Spleen (tissue), 11 donors: ENCODE measurements at regions not wholly inside any gene's neighbourhood (a gene's known extent, or its start where the extent isn't known, plus 50 kb on each side); places are given as distances from the start of the nearest gene placed in this dataset.

ENCODE experiments used
- DNase-seq: peaks from one replicate; pipeline ENCODE4 v3.0.0-alpha.2; 2020
- H3K27ac ChIP-seq, 8 donors: fragments of 200-600 bp; sonication (generic) in 7 of 8; 1 replicate in 4 of 8; 2 replicates in 4 of 8; pipeline versions ENCODE4 v1.5.0 to v1.8.0; 2016 to 2021; ENCODE audit warnings: inconsistent platforms in 4 of 8, mild to moderate bottlenecking in 4 of 8, moderate library complexity in 1 of 8
- H3K27me3 ChIP-seq, 7 donors: fragments of 200-600 bp; sonication (generic) in 6 of 7; replicated peaks in 1 of 7; 1 replicate in 4 of 7; 2 replicates in 3 of 7; pipeline versions ENCODE4 v1.5.0 to v1.8.0; 2016 to 2021; ENCODE audit warnings: inconsistent platforms in 3 of 7, mild to moderate bottlenecking in 1 of 7
- H3K36me3 ChIP-seq, 6 donors: fragments of 200-600 bp; sonication (generic) in 5 of 6; 1 replicate in 4 of 6; 2 replicates in 2 of 6; pipeline versions ENCODE4 v1.5.0 to v1.8.0; 2016 to 2021; ENCODE audit warnings: inconsistent platforms in 2 of 6
- H3K4me1 ChIP-seq, 6 donors: fragments of 200-600 bp; sonication (generic) in 5 of 6; 1 replicate in 3 of 6; 2 replicates in 3 of 6; pipeline versions ENCODE4 v1.5.0 to v1.8.0; 2016 to 2021; ENCODE audit warnings: inconsistent platforms in 3 of 6
- H3K4me3 ChIP-seq, 8 donors: fragments of 200-600 bp; sonication (generic) in 7 of 8; 1 replicate in 4 of 8; 2 replicates in 4 of 8; pipeline versions ENCODE4 v1.5.0 to v1.8.0; 2016 to 2021; ENCODE audit warnings: inconsistent platforms in 4 of 8, mild to moderate bottlenecking in 4 of 8, moderate library complexity in 2 of 8
- H3K9me3 ChIP-seq, 8 donors: fragments of 200-600 bp; sonication (generic) in 7 of 8; 1 replicate in 4 of 8; 2 replicates in 4 of 8; pipeline versions ENCODE4 v1.5.0 to v1.8.0; 2016 to 2021; ENCODE audit warnings: inconsistent platforms in 4 of 8
- POLR2A ChIP-seq, 3 donors: fragments of 450-650 bp; IDR thresholded peaks; one replicate each; pipeline ENCODE4 v1.5.1; 2017; ENCODE audit warnings: antibody characterized with exemption in 3 of 3, mild to moderate bottlenecking in 1 of 3
- POLR2AphosphoS5 ChIP-seq, 3 donors: sonication (generic); formaldehyde crosslinking; IDR thresholded peaks; one replicate each; pipeline ENCODE4 v1.5.1; 2017; ENCODE audit warnings: antibody characterized with exemption in 3 of 3
- WGBS, 5 donors: extraction: QIAGEN DNeasy Blood & Tissue Kit in 3 of 5; methylation state at CpG; one replicate each; pipeline versions ENCODE4 v1.1.5 to v1.1.7; 2013 to 2018; 5-methylcytosine and 5-hydroxymethylcytosine counted together
- intact Hi-C: fragments of 100-400 bp; cut with DNase I; formaldehyde crosslinking; loops from one replicate; pipeline ENCODE4 v1.15.0; 2023; ENCODE audit warnings: low total_unique reads
- TF ChIP-seq, protein P1 (sequence below), 11 experiments: fragments of 200-600 bp in 7 of 11; fragments of 450-650 bp in 4 of 11; sonication (generic) in 4 of 11; IDR thresholded peaks in 8 of 11; conservative IDR thresholded peaks in 3 of 11; 1 replicate in 7 of 11; 2 replicates in 4 of 11; pipeline versions ENCODE4 v1.4.0 to v1.8.0; 2016 to 2021; ENCODE audit warnings: antibody characterized with exemption in 11 of 11, inconsistent platforms in 4 of 11, mild to moderate bottlenecking in 1 of 11
- donor health status: healthy with polysubstance abuse.
- donor health status: DM: no; HTN: no; CAD: no; lungs with moderate emphysema.
- donor health status: DM: no; HTN: no; CAD: no.
- donor health status: Bipolar disorder and iron deficiency.
- donor health status: healthy.
- donor health status: DM: no; HTN: no; CAD: no.
- donor health status: DM: yes; HTN: yes; CAD: no.

DNA sequence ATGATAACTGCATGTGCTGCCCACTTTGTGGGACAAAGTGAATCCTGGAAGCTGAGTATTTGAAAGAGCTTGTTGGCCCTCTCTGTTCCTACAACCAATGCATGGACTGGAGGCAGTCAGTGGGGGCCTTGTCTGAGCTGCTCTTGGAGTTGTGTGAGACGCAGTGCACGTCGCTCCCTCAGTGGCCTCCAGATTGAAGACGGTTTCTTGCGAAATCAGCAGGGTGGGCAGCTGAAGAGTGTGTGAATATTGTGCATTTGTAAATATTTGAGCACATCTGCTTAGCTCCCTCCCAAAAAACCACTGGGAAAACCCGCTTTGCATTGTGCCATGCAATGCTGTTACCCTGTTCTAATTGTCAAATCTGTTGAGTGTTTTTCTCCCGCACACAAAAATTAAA, 782.8 kb downstream of the PLCL1 start:
- WGBS, 5 donors: 85 to 91% (median 89%) methylated on average over 7 of the region's 7 CpGs
- Histone ChIP-seq H3K36me3 (no peaks in the 10 kb centered on the region), H3K9me3 (no peaks in the 10 kb centered on the region), H3K27ac (no peak overlapping the region), H3K27me3 (no peaks in the 10 kb centered on the region), H3K4me3 (no peak overlapping the region), H3K4me1 (no peaks in the 10 kb centered on the region)
- DNase-seq: no peak
- TF ChIP-seq, protein P1, sequence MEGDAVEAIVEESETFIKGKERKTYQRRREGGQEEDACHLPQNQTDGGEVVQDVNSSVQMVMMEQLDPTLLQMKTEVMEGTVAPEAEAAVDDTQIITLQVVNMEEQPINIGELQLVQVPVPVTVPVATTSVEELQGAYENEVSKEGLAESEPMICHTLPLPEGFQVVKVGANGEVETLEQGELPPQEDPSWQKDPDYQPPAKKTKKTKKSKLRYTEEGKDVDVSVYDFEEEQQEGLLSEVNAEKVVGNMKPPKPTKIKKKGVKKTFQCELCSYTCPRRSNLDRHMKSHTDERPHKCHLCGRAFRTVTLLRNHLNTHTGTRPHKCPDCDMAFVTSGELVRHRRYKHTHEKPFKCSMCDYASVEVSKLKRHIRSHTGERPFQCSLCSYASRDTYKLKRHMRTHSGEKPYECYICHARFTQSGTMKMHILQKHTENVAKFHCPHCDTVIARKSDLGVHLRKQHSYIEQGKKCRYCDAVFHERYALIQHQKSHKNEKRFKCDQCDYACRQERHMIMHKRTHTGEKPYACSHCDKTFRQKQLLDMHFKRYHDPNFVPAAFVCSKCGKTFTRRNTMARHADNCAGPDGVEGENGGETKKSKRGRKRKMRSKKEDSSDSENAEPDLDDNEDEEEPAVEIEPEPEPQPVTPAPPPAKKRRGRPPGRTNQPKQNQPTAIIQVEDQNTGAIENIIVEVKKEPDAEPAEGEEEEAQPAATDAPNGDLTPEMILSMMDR (IDR thresholded peaks at IDR 0.05 in 8 of 11, conservative IDR thresholded peaks at IDR 0.05 in 3 of 11): no peak
- no peak for TF ChIP-seq POLR2A (IDR thresholded peaks at IDR 0.05)
- intact Hi-C loops: no loop called here

DNA sequence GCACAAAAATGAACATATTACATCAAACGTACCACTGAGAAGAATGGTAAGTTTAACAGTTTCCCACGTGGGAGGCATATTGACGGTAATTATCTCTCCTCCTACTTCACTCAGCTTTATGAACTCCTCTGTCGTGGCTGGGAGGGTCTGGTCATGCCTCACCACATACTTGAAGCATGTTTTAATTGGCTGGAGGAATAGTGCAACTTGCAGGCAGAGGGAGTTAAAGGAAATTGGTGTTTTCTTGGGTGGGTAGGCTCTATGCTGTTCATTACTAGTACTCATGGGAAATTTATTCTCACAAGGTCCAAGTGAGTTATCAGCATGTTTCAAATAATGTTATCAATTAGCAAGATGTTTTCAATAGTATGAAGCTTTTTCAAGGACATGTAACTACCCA, 767.0 kb downstream of the PLCL1 start:
- 28 to 64% (median 46%) methylated on average over 4 of the region's 4 CpGs for WGBS, 5 donors
- TF ChIP-seq, protein P1 (IDR thresholded peaks at IDR 0.05 in 8 of 11, conservative IDR thresholded peaks at IDR 0.05 in 3 of 11): no peak
- TF ChIP-seq POLR2AphosphoS5 (IDR thresholded peaks at IDR 0.05): no peak
- TF ChIP-seq POLR2A (IDR thresholded peaks at IDR 0.05): no peak
- no peak overlapping the region for H3K4me3 ChIP-seq

GRCh38 chr2:198558176-198558575, 753.8 kb downstream of the PLCL1 start:
- WGBS, 5 donors: 70 to 90% (median 85%) methylated on average over 2 of the region's 2 CpGs
- H3K4me1 ChIP-seq: no peaks in the 10 kb centered on the region
- no peak for TF ChIP-seq POLR2AphosphoS5 (IDR thresholded peaks at IDR 0.05)
- TF ChIP-seq, protein P1 (IDR thresholded peaks at IDR 0.05 in 8 of 11, conservative IDR thresholded peaks at IDR 0.05 in 3 of 11): no peak
- no peak for TF ChIP-seq POLR2A (IDR thresholded peaks at IDR 0.05)
- H3K9me3 ChIP-seq: peaks cover 0 to 42% (median 29%) of the 10 kb centered on the region in 8 donors
- H3K4me3 ChIP-seq: no peak overlapping the region
- no peak for DNase-seq
- intact Hi-C loops: no loop called here
- H3K36me3 ChIP-seq: no peaks in the 10 kb centered on the region
- H3K27me3 ChIP-seq: no peaks in the 10 kb centered on the region
- H3K27ac ChIP-seq: no peak overlapping the region

More for the DNA sequence above, 767.0 kb downstream of the PLCL1 start:
- no peaks in the 10 kb centered on the region for H3K36me3 ChIP-seq
- intact Hi-C loops: no loop called here
- H3K9me3 ChIP-seq: peaks cover 0 to 7% (median 0%) of the 10 kb centered on the region in 8 donors
- H3K4me1 ChIP-seq: no peaks in the 10 kb centered on the region
- no peak for DNase-seq
- H3K27me3 ChIP-seq: no peaks in the 10 kb centered on the region
- H3K27ac ChIP-seq: no peak overlapping the region

DNA sequence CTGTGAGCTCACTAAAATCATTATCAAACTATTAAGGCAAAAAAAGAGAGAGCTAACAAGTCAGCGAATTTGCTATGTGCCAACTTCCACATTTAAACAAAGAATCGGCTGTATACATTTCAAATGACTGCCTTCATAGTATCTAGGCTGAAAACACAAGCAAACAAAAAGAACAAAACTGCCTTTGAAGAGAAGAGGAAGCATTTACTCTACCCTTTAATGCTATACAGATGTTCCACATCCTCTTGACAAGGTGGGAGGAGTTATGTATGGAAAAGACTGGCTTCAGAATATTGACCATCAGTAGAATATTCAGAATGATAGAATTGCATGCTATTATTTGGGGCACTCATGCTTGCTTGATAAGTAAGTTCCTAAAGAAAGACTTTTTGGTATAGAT, 741.7 kb downstream of the PLCL1 start:
- Histone ChIP-seq H3K36me3 (no peaks in the 10 kb centered on the region), H3K4me3 (no peak overlapping the region), H3K27ac (no peak overlapping the region), H3K27me3 (no peaks in the 10 kb centered on the region), H3K4me1 (no peaks in the 10 kb centered on the region), H3K9me3 (no peaks in the 10 kb centered on the region)
- DNase-seq: no peak
- 28 to 49% (median 32%) methylated on average over 2 of the region's 2 CpGs for WGBS, 5 donors
- TF ChIP-seq, protein P1 (IDR thresholded peaks at IDR 0.05 in 8 of 11, conservative IDR thresholded peaks at IDR 0.05 in 3 of 11): no peak
- TF ChIP-seq POLR2A (IDR thresholded peaks at IDR 0.05) (no peak), POLR2AphosphoS5 (IDR thresholded peaks at IDR 0.05) (no peak)
- intact Hi-C loops: no loop called here
